ENCODE measurements at regions not wholly inside any gene's neighbourhood (a gene's known extent, or its start where the extent isn't known, plus 50 kb on each side); places are given as distances from the start of the nearest gene placed in this dataset.
"Not testable (repeated sequence)": the region's sequence is repeated elsewhere in the genome, so short reads cannot be mapped to it uniquely, and the experiment has no call there.

GRCh38 chr15:62643572-62643971 is 399.0 kb upstream of the TPM1 start:
- DNase-seq (ENCODE audit: low read depth in 2 of 2): no peak

- DNase-seq (ENCODE audit: low read depth in 2 of 2): no peak
Observed at GRCh38 chr15:62644216-62644888, 398.2 kb upstream of the TPM1 start.

- DNase-seq (ENCODE audit: low read depth in 2 of 2): no peak
Observed at GRCh38 chr15:62644889-62645742, 397.4 kb upstream of the TPM1 start.

- no peak for DNase-seq (ENCODE audit: low read depth in 2 of 2)
Observed at GRCh38 chr15:62647202-62647842, 395.2 kb upstream of the TPM1 start.

- DNase-seq (ENCODE audit: low read depth in 2 of 2): no peak
Observed at GRCh38 chr15:62647843-62648505, 394.6 kb upstream of the TPM1 start.

GRCh38 chr15:62648954-62649353 is 393.6 kb upstream of the TPM1 start:
- DNase-seq (ENCODE audit: low read depth in 2 of 2): no peak

GRCh38 chr15:62649793-62650420 is 392.6 kb upstream of the TPM1 start:
- DNase-seq (ENCODE audit: low read depth in 2 of 2): no peak

GRCh38 chr15:62653122-62653521 is 389.4 kb upstream of the TPM1 start:
- DNase-seq (ENCODE audit: low read depth in 2 of 2): no peak

- DNase-seq (ENCODE audit: low read depth in 2 of 2): no peak
Observed at GRCh38 chr15:62656071-62656470, 386.5 kb upstream of the TPM1 start.

- DNase-seq (ENCODE audit: low read depth in 2 of 2): not testable (repeated sequence)
Observed at GRCh38 chr15:62657501-62657900, 385.0 kb upstream of the TPM1 start.

GRCh38 chr15:62658498-62658897 is 384.0 kb upstream of the TPM1 start:
- DNase-seq (ENCODE audit: low read depth in 2 of 2): no peak

- no peak for DNase-seq (ENCODE audit: low read depth in 2 of 2)
Observed at GRCh38 chr15:62663547-62663946, 379.0 kb upstream of the TPM1 start.

- no peak for DNase-seq (ENCODE audit: low read depth in 2 of 2)
Observed at GRCh38 chr15:62665449-62665848, 377.1 kb upstream of the TPM1 start.

GRCh38 chr15:62666046-62666445 is 376.5 kb upstream of the TPM1 start:
- no peak for DNase-seq (ENCODE audit: low read depth in 2 of 2)

- no peak for DNase-seq (ENCODE audit: low read depth in 2 of 2)
Observed at GRCh38 chr15:62672268-62672667, 370.3 kb upstream of the TPM1 start.

- DNase-seq (ENCODE audit: low read depth in 2 of 2): no peak
Observed at GRCh38 chr15:62676891-62677290, 365.7 kb upstream of the TPM1 start.

GRCh38 chr15:62681939-62682896 is 360.3 kb upstream of the TPM1 start:
- DNase-seq (ENCODE audit: low read depth in 2 of 2): no peak

- DNase-seq (ENCODE audit: low read depth in 2 of 2): not testable (repeated sequence)
Observed at GRCh38 chr15:62683192-62683591, 359.4 kb upstream of the TPM1 start.

GRCh38 chr15:62684123-62684808 is 358.3 kb upstream of the TPM1 start:
- DNase-seq (ENCODE audit: low read depth in 2 of 2): no peak

GRCh38 chr15:62691008-62691407 is 351.5 kb upstream of the TPM1 start:
- DNase-seq (ENCODE audit: low read depth in 2 of 2): no peak

Data from stimulated activated CD8-positive, alpha-beta memory T cell treated with anti-CD3 and anti-CD28 coated beads, Interleukin-15, amount 100 ng/mL, for 4 hours (primary cell).